A549 (cell line): ENCODE measurements at regions not wholly inside any gene's neighbourhood (a gene's known extent, or its start where the extent isn't known, plus 50 kb on each side); places are given as distances from the start of the nearest gene placed in this dataset.

Source experiments
- POLR2A ChIP-seq: IDR thresholded peaks from 2 replicates; pipeline ENCODE4 v1.6.1; 2012; ENCODE audit warnings: mild to moderate bottlenecking, low read length
- TF ChIP-seq, protein P1 (sequence below): fragments of >200 bp; sonication (Bioruptor Twin); formaldehyde crosslinking; IDR thresholded peaks from 3 replicates; pipeline ENCODE4 v1.5.1; 2016
- TF ChIP-seq, protein P2 (sequence below): IDR thresholded peaks from 2 replicates; pipeline ENCODE4 v1.6.1; 2012

DNA sequence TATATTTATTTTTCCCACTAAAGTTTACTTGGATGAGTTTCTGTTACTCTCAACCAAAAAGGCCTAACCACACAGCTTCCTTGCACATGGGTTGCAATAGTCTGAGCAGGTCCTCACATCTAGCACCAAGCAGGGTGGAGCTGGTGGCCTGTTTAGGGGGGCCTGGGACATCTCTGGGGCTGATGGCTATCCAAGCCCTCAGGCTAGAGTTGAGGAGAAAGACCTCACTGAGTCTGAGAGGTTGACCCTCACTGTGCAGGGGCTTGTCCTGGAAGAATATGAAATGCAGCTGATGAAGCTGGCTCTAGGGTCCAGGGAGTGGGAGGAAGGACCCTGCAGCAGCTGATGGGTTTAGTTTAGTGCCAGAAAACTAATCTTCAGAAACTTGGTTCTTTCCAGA is 217.1 kb upstream of the MVB12B start:
- TF ChIP-seq, protein P1, sequence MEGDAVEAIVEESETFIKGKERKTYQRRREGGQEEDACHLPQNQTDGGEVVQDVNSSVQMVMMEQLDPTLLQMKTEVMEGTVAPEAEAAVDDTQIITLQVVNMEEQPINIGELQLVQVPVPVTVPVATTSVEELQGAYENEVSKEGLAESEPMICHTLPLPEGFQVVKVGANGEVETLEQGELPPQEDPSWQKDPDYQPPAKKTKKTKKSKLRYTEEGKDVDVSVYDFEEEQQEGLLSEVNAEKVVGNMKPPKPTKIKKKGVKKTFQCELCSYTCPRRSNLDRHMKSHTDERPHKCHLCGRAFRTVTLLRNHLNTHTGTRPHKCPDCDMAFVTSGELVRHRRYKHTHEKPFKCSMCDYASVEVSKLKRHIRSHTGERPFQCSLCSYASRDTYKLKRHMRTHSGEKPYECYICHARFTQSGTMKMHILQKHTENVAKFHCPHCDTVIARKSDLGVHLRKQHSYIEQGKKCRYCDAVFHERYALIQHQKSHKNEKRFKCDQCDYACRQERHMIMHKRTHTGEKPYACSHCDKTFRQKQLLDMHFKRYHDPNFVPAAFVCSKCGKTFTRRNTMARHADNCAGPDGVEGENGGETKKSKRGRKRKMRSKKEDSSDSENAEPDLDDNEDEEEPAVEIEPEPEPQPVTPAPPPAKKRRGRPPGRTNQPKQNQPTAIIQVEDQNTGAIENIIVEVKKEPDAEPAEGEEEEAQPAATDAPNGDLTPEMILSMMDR: no peak
- TF ChIP-seq POLR2A: no peak
- TF ChIP-seq, protein P2, sequence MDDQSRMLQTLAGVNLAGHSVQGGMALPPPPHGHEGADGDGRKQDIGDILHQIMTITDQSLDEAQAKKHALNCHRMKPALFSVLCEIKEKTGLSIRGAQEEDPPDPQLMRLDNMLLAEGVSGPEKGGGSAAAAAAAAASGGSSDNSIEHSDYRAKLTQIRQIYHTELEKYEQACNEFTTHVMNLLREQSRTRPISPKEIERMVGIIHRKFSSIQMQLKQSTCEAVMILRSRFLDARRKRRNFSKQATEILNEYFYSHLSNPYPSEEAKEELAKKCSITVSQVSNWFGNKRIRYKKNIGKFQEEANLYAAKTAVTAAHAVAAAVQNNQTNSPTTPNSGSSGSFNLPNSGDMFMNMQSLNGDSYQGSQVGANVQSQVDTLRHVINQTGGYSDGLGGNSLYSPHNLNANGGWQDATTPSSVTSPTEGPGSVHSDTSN: no peak
